KMS-11 (cell line): ENCODE measurements at regions not wholly inside any gene's neighbourhood (a gene's known extent, or its start where the extent isn't known, plus 50 kb on each side); places are given as distances from the start of the nearest gene placed in this dataset.

Source experiments
- H2AFZ ChIP-seq: fragments of 200-600 bp; sonication (generic); 2 replicates; pipeline ENCODE4 v1.6.1; 2016; ENCODE audit warnings: antibody characterized with exemption, mixed run types, low read depth
- H3K27ac ChIP-seq: fragments of 200-600 bp; sonication (generic); 2 replicates; pipeline ENCODE4 v1.6.1; 2016; ENCODE audit warnings: mild to moderate bottlenecking, mixed run types
- H3K27me3 ChIP-seq: fragments of 200-600 bp; sonication (generic); 2 replicates; pipeline ENCODE4 v1.6.1; 2017; ENCODE audit warnings: mild to moderate bottlenecking, low read depth, mixed run types, moderate library complexity; ENCODE audit not compliant: insufficient read depth
- H3K36me3 ChIP-seq: fragments of 200-600 bp; sonication (generic); 2 replicates; pipeline ENCODE4 v1.6.1; 2017; ENCODE audit warnings: mild to moderate bottlenecking, mixed run types; ENCODE audit not compliant: insufficient read depth
- H3K4me1 ChIP-seq: fragments of 200-600 bp; sonication (generic); 2 replicates; pipeline ENCODE4 v1.6.1; 2016; ENCODE audit warnings: mild to moderate bottlenecking, low read depth, mixed run types; ENCODE audit not compliant: poor library complexity, severe bottlenecking
- H3K4me2 ChIP-seq: fragments of 200-600 bp; sonication (generic); 2 replicates; pipeline ENCODE4 v1.7.0; 2016; ENCODE audit warnings: mild to moderate bottlenecking, mixed run types
- H3K4me3 ChIP-seq: fragments of 200-600 bp; sonication (generic); IDR thresholded peaks from 2 replicates; pipeline ENCODE4 v1.6.1; 2017; ENCODE audit warnings: low read depth, low read length, mixed read lengths; ENCODE audit not compliant: insufficient read depth
- H3K79me2 ChIP-seq: fragments of 200-600 bp; sonication (generic); 2 replicates; pipeline ENCODE4 v1.6.1; 2016; ENCODE audit warnings: low read depth, mixed run types; ENCODE audit not compliant: insufficient read depth
- H3K9ac ChIP-seq: fragments of 200-600 bp; sonication (generic); 2 replicates; pipeline ENCODE4 v1.6.1; 2016; ENCODE audit warnings: mild to moderate bottlenecking, mixed run types
- H4K20me1 ChIP-seq: fragments of 200-600 bp; sonication (generic); 2 replicates; pipeline ENCODE4 v1.6.1; 2016; ENCODE audit warnings: mild to moderate bottlenecking, mixed run types; ENCODE audit not compliant: insufficient read depth
- TF ChIP-seq, protein P1 (sequence below): fragments of 200-600 bp; sonication (generic); conservative IDR thresholded peaks from 2 replicates; pipeline ENCODE4 v1.6.1; 2017; ENCODE audit warnings: low read depth, mild to moderate bottlenecking, antibody characterized with exemption, low read length, moderate library complexity, mixed read lengths

DNA sequence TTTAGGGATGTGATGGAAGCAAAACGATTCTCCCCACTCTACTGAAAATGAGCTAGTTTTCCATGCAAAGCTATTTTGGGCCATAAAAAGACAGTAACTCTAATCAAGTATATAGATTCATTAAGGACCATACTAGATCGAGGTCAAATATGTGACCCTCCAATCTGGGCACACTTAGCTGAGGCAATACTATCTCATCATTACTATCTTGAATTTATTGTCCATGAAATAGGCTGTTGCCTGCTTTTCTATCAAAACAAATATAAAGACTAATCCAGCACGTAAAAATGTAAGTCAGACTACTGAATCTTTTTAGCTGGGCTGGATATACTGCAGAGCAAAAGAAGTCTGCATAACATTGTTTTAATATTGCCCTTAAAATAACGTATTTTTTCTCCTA lies 943.1 kb downstream of the NR2F1-AS1 start:
- no peaks in the 10 kb centered on the region for H3K36me3 ChIP-seq
- H3K79me2 ChIP-seq: no peaks in the 10 kb centered on the region
- no peak overlapping the region for H3K4me3 ChIP-seq
- H3K4me2 ChIP-seq: no peak overlapping the region
- no peak overlapping the region for H2AFZ ChIP-seq
- H3K27me3 ChIP-seq: no peaks in the 10 kb centered on the region
- H4K20me1 ChIP-seq: no peaks in the 10 kb centered on the region
- TF ChIP-seq, protein P1, sequence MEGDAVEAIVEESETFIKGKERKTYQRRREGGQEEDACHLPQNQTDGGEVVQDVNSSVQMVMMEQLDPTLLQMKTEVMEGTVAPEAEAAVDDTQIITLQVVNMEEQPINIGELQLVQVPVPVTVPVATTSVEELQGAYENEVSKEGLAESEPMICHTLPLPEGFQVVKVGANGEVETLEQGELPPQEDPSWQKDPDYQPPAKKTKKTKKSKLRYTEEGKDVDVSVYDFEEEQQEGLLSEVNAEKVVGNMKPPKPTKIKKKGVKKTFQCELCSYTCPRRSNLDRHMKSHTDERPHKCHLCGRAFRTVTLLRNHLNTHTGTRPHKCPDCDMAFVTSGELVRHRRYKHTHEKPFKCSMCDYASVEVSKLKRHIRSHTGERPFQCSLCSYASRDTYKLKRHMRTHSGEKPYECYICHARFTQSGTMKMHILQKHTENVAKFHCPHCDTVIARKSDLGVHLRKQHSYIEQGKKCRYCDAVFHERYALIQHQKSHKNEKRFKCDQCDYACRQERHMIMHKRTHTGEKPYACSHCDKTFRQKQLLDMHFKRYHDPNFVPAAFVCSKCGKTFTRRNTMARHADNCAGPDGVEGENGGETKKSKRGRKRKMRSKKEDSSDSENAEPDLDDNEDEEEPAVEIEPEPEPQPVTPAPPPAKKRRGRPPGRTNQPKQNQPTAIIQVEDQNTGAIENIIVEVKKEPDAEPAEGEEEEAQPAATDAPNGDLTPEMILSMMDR: no peak
- peaks cover 27% of the 10 kb centered on the region for H3K4me1 ChIP-seq
- no peak overlapping the region for H3K27ac ChIP-seq
- no peak overlapping the region for H3K9ac ChIP-seq

DNA sequence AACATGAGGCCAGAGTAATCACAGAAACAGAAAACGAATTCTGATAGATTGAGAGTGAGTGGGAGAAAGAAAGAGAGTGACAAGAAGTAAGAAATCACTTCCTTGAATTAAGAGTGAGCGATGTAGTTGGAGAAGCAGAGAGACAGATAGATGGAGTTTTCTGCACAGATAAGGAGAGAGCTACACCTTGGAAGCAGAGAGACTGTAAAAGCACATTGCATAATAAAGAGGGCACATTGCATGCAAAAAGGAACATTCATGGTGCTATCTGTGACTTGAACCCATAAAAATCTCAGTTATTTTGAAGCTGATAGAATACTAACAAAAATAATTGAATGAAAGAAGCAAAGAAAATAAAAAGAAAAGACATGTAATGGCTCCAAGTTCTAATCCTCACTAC lies 943.8 kb downstream of the NR2F1-AS1 start:
- H4K20me1 ChIP-seq: no peaks in the 10 kb centered on the region
- TF ChIP-seq, protein P1: no peak
- H3K27me3 ChIP-seq: no peaks in the 10 kb centered on the region
- no peaks in the 10 kb centered on the region for H3K36me3 ChIP-seq
- H3K4me3 ChIP-seq: no peak overlapping the region
- no peaks in the 10 kb centered on the region for H3K79me2 ChIP-seq
- peaks cover 23% of the 10 kb centered on the region for H3K4me1 ChIP-seq
- H3K27ac ChIP-seq: no peak overlapping the region
- H3K9ac ChIP-seq: no peak overlapping the region
- no peak overlapping the region for H3K4me2 ChIP-seq
- no peak overlapping the region for H2AFZ ChIP-seq

DNA sequence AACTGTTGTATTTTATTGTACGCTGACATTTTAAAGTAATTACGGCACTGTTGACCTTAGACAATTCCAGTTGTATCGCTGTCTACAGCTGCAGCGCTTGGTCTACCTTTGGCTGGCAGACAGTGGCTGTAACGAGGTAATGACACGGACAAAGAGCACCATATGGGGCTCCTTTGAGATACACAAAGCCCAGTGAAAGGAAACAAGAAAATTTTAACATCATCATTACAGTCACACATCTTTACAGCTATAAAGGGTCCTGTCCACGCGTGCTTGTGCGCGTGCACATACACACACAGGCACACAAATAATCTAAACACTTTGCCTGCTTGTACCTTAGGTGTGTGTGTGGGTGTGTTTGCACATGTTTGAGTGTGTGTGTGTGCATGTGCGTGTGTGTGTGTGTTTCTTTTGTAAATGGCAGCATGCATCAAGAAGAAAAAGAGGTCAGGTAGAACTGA lies 946.0 kb downstream of the NR2F1-AS1 start:
- Histone ChIP-seq H3K4me3 (no peak overlapping the region), H3K4me2 (no peak overlapping the region), H3K27ac (no peak overlapping the region)

DNA sequence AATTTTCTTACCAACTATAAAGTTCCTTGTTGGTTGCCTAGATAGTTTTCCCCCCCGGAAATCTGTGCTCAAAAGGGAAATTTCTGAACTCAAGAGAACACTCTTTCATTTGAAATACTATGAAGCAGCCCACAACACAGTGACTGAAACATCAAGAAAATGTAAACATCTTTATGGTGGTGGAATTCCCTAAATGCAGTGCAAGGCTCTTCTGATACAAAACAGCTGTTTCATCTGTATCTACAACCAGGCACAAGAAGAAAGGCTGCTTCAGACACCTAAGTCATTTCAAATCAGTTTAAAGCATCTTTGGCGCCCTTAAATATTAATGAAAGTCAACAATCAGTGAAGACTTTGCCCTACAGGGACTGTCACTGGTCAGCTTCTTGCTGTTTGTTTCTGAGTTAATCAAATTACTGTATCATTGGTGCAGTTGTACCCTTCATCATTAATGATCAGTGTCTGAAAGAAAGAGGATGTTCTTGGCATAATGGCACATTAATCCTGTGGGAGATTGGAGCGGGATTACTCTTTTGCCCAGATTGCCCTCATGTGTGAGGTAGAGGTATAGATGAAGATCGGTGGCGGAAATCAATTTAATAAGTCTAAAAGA lies 947.0 kb downstream of the NR2F1-AS1 start:
- TF ChIP-seq, protein P1: no peak
- no peak overlapping the region for H3K4me2 ChIP-seq
- no peaks in the 10 kb centered on the region for H3K27me3 ChIP-seq
- H3K4me1 ChIP-seq: no peaks in the 10 kb centered on the region
- H3K36me3 ChIP-seq: no peaks in the 10 kb centered on the region
- no peak overlapping the region for H3K9ac ChIP-seq
- no peaks in the 10 kb centered on the region for H4K20me1 ChIP-seq
- no peak overlapping the region for H3K4me3 ChIP-seq
- no peak overlapping the region for H2AFZ ChIP-seq
- H3K27ac ChIP-seq: no peak overlapping the region
- no peaks in the 10 kb centered on the region for H3K79me2 ChIP-seq

More for the DNA sequence above, 946.0 kb downstream of the NR2F1-AS1 start:
- Histone ChIP-seq H3K4me1 (peaks cover 4% of the 10 kb centered on the region), H2AFZ (no peak overlapping the region), H3K27me3 (no peaks in the 10 kb centered on the region), H4K20me1 (no peaks in the 10 kb centered on the region), H3K36me3 (no peaks in the 10 kb centered on the region), H3K9ac (no peak overlapping the region), H3K79me2 (no peaks in the 10 kb centered on the region)
- TF ChIP-seq, protein P1: no peak
